ENCODE measurements at regions not wholly inside any gene's neighbourhood (a gene's known extent, or its start where the extent isn't known, plus 50 kb on each side); places are given as distances from the start of the nearest gene placed in this dataset.
"Not testable (repeated sequence)": the region's sequence is repeated elsewhere in the genome, so short reads cannot be mapped to it uniquely, and the experiment has no call there.

DNA sequence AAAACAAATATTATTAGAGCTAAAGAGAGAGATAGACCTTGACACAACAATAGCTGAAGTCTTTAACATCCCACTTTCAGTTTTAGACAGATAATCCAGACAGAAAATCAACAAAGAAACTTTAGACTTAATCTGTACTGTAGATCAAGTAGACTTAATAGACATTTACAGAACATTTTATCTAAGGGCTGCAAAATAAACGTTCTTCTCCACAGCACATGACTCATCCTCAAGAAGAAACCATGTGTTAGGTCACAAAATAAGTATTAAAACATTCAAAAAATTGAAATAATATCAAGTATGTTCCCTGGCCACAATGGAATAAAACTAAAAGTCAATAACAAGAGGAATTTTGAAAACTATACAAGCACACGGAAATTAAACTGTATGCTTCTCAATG is 1510.3 kb upstream of the PCDH10 start:
- Mint-ChIP-seq H3K27me3 (no peaks in the 10 kb centered on the region), H3K27ac (ENCODE audit: low read depth) (no peak overlapping the region)
- DNase-seq (ENCODE audit: low spot score in 2 of 2): no peak

DNA sequence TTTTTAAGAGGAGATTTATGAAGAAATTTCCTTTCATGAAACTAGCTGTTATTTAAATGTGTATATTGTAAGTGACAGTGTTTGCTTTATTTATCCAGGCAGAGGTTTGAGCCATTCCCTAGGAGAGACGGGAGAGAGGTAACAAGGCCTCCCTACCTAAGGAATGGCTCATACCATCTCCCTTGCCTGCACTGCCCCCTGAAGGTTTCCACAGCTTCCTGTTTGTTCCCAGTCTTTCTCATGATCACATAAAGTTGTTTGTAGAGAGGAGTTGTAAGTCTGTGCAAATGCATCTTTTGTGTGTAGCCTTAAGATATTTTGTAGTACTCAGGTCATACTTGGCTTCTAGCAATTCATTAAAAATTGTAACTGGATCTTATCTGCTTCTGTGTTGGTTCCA is 1504.5 kb upstream of the PCDH10 start:
- H3K9me3 Mint-ChIP-seq: peaks cover 14% of the 10 kb centered on the region
- ATAC-seq (replicated peaks; ENCODE audit: extremely low read depth, poor library complexity, severe bottlenecking): no peak

More for the DNA sequence above, 1510.3 kb upstream of the PCDH10 start:
- ATAC-seq (replicated peaks; ENCODE audit: extremely low read depth, poor library complexity, severe bottlenecking): no peak
- peaks cover 43% of the 10 kb centered on the region for H3K9me3 Mint-ChIP-seq
- no peak overlapping the region for H3K4me3 Mint-ChIP-seq
- no peaks in the 10 kb centered on the region for H3K4me1 Mint-ChIP-seq
- peaks cover 2% of the 10 kb centered on the region for H3K36me3 Mint-ChIP-seq (ENCODE audit: insufficient read depth)

DNA sequence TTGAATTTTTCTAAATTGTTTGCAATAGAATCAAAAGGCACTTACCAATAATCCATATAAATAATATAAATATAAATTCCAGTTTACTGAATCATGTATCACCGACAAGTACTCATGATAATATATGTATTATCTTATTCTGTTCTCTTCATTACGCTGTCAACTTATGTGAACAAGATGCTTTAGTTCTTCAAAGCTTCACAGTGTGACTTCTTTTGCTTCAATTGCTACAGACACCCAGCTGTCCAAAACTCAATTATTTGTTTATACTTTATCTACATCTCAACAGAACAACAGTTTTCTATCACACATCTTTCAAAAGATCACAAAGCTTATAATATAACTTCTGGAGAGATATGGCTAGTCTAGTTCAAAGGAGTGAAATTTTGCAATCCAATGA is 1499.9 kb upstream of the PCDH10 start:
- H3K9me3 Mint-ChIP-seq: peaks cover 5% of the 10 kb centered on the region
- no peaks in the 10 kb centered on the region for H3K4me1 Mint-ChIP-seq
- H3K27ac Mint-ChIP-seq (ENCODE audit: low read depth): no peak overlapping the region
- no peaks in the 10 kb centered on the region for H3K36me3 Mint-ChIP-seq (ENCODE audit: insufficient read depth)
- H3K27me3 Mint-ChIP-seq: no peaks in the 10 kb centered on the region
- no peak for ATAC-seq (replicated peaks; ENCODE audit: extremely low read depth, poor library complexity, severe bottlenecking)
- H3K4me3 Mint-ChIP-seq: no peak overlapping the region
- DNase-seq (ENCODE audit: low spot score in 2 of 2): no peak

More for the DNA sequence above, 1504.5 kb upstream of the PCDH10 start:
- Mint-ChIP-seq H3K4me3 (no peak overlapping the region), H3K36me3 (ENCODE audit: insufficient read depth) (no peaks in the 10 kb centered on the region), H3K27me3 (no peaks in the 10 kb centered on the region), H3K27ac (ENCODE audit: low read depth) (no peak overlapping the region), H3K4me1 (no peaks in the 10 kb centered on the region)
- no peak for DNase-seq (ENCODE audit: low spot score in 2 of 2)

DNA sequence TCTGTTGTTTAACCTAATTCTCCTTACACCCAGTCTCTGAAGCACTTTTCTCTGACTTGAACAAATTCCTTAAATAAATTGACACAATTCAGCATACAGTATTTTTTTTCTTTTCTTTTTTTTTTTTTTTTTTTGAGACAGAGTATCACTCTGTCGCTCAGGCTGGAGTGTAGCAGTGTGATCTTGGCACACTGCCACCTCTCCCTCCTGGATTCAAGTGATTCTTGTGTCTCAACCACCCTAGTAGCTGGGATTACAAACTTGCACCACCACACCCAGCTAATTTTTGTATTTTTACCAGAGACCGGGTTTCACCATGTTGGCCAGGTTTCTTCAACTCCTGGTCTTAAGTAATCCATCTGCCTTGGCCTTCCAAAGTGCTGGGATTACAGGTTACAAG is 1498.1 kb upstream of the PCDH10 start:
- no peaks in the 10 kb centered on the region for H3K4me1 Mint-ChIP-seq
- no peak overlapping the region for H3K27ac Mint-ChIP-seq (ENCODE audit: low read depth)
- DNase-seq (ENCODE audit: low spot score in 2 of 2) (no peak), ATAC-seq (replicated peaks; ENCODE audit: extremely low read depth, poor library complexity, severe bottlenecking) (no peak)
- no peaks in the 10 kb centered on the region for H3K36me3 Mint-ChIP-seq (ENCODE audit: insufficient read depth)
- peaks cover 5% of the 10 kb centered on the region for H3K9me3 Mint-ChIP-seq
- no peaks in the 10 kb centered on the region for H3K27me3 Mint-ChIP-seq
- H3K4me3 Mint-ChIP-seq: no peak overlapping the region

DNA sequence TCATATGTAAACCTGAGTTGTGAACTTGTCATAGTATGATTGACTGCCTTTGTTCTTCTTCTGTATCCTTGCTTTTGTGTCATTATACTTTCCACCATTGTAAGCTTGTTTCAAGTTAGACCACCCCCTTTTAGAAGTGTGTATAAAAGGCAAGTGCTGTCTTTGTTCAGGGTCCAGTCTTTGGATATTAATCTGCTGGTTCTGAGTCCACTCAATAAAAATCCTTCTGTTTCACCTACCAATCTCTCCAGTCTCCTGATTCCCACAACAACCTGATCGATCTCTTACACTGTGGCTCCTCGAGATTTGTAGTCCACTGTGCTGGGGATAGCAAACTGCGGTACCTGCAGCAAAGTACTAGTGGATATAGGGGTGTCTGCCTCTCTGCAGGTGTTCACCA is 1465.8 kb upstream of the PCDH10 start:
- peaks cover 14% of the 10 kb centered on the region for H3K9me3 Mint-ChIP-seq
- ATAC-seq (replicated peaks; ENCODE audit: extremely low read depth, poor library complexity, severe bottlenecking); H3K27ac Mint-ChIP-seq (ENCODE audit: low read depth); H3K4me1 Mint-ChIP-seq; H3K27me3 Mint-ChIP-seq; H3K36me3 Mint-ChIP-seq (ENCODE audit: insufficient read depth); H3K4me3 Mint-ChIP-seq; DNase-seq (ENCODE audit: low spot score in 2 of 2): not testable (repeated sequence)

DNA sequence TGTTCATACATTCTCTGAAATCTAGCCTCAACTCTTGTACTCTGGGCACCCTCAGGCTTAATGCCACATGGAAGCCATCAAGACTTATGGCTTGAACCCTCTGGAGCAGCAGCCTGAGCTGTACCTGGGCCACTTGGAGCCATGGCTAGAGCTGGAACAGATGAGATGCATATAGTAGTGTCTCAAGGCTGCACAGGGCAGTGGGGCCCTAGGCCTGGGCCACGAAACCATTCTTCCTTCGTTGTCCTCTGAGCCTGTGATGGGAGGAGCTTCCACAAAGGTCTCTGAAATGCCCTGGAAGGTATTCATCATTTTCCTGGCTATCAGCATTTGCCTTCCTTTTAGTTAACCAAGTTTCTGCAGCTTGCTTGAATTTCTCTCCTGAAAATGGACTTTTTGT is 1427.2 kb upstream of the PCDH10 start:
- no peaks in the 10 kb centered on the region for H3K4me1 Mint-ChIP-seq
- peaks cover 10% of the 10 kb centered on the region for H3K9me3 Mint-ChIP-seq
- no peak for ATAC-seq (replicated peaks; ENCODE audit: extremely low read depth, poor library complexity, severe bottlenecking)
- no peaks in the 10 kb centered on the region for H3K36me3 Mint-ChIP-seq (ENCODE audit: insufficient read depth)
- H3K4me3 Mint-ChIP-seq: no peak overlapping the region
- H3K27ac Mint-ChIP-seq (ENCODE audit: low read depth): no peak overlapping the region
- DNase-seq (ENCODE audit: low spot score in 2 of 2): no peak
- no peaks in the 10 kb centered on the region for H3K27me3 Mint-ChIP-seq

DNA sequence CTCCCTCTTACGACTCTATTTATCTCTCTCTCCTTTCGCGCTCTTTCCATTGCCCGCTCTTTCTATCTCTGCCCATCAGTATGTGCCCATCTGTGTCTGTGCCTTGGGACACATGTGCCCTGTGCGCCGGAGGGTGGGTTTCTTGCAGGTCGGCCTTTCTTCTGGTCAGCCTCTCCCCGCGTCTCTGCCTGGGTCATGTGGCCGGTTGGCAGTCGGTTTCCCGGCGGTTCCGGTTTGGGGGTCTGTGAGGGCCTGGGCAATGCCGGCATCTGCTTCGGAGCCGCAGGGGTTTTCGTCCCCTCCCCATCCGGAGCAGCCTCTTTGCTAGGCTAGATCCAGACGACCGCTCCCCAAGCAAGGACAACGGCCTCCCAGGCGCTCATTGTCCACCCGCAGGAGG is 1426.0 kb upstream of the PCDH10 start:
- not testable (repeated sequence) for H3K36me3 Mint-ChIP-seq (ENCODE audit: insufficient read depth); H3K4me1 Mint-ChIP-seq; H3K4me3 Mint-ChIP-seq; H3K27me3 Mint-ChIP-seq; ATAC-seq (replicated peaks; ENCODE audit: extremely low read depth, poor library complexity, severe bottlenecking); H3K27ac Mint-ChIP-seq (ENCODE audit: low read depth); H3K9me3 Mint-ChIP-seq; DNase-seq (ENCODE audit: low spot score in 2 of 2)

DNA sequence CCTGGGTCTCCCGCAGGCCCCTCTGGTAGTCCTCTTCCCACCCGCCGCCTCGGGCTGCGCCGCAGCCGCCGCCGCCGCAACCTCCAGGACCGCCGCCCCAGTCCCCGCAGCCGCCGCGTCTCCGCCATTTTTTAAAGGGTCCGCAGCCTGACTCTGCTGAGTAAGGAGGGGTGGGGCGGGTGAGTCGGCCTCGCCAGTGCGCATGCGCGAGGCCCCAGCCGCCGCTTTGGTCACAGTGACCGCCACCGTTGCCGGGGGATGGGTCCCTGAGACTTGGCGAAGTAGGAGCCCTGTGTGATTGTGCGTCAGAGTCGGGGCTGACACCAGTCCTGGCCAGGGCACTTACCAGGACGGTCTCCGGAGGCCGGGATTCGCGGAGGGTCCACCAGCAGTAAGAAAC is 1424.2 kb upstream of the PCDH10 start:
- DNase-seq (ENCODE audit: low spot score in 2 of 2); H3K36me3 Mint-ChIP-seq (ENCODE audit: insufficient read depth); H3K9me3 Mint-ChIP-seq; H3K4me1 Mint-ChIP-seq; ATAC-seq (replicated peaks; ENCODE audit: extremely low read depth, poor library complexity, severe bottlenecking); H3K27ac Mint-ChIP-seq (ENCODE audit: low read depth); H3K27me3 Mint-ChIP-seq; H3K4me3 Mint-ChIP-seq: not testable (repeated sequence)

DNA sequence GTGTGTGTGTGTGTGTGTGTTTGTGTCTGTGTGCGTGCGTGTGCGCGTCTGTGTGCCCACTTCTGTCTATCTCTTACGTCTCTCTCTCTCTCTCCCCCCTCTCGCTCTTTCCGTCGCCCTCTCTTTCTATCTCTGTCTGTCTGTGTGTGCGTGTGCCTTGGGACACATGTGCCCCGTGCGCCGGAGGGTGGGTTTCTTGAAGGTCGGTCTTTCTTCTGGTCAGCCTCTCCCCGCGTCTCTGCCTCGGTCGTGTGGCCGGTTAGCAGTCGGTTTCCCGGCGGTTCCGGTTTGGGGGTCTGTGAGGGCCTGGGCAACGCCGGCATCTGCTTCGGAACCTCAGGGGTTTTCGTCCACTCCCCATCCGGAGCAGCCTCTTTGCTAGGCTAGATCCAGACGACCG is 1423.6 kb upstream of the PCDH10 start:
- DNase-seq (ENCODE audit: low spot score in 2 of 2); ATAC-seq (replicated peaks; ENCODE audit: extremely low read depth, poor library complexity, severe bottlenecking); H3K27ac Mint-ChIP-seq (ENCODE audit: low read depth); H3K4me1 Mint-ChIP-seq; H3K36me3 Mint-ChIP-seq (ENCODE audit: insufficient read depth); H3K4me3 Mint-ChIP-seq; H3K9me3 Mint-ChIP-seq; H3K27me3 Mint-ChIP-seq: not testable (repeated sequence)

DNA sequence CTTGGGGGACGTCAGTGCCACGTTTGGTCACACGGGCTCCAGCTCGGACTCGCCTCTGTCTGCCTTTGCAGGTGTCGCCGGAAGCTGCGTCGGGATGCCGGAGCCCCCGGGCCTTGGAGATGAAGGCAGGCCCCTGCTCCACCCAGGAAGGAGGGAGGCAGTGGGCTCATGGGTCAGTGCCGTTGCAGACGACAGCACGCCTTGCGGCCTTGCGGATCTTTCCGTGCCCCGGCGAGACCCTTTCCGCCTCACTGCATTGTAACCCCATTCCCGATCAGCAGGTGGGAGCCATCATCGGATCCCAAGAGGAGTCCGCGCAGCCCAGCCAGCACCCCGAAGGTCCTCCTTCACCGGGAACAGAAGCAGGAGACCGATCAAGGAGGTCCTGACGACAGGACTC is 1422.2 kb upstream of the PCDH10 start:
- not testable (repeated sequence) for H3K36me3 Mint-ChIP-seq (ENCODE audit: insufficient read depth); ATAC-seq (replicated peaks; ENCODE audit: extremely low read depth, poor library complexity, severe bottlenecking); H3K4me1 Mint-ChIP-seq; H3K27ac Mint-ChIP-seq (ENCODE audit: low read depth); H3K4me3 Mint-ChIP-seq; H3K27me3 Mint-ChIP-seq; H3K9me3 Mint-ChIP-seq; DNase-seq (ENCODE audit: low spot score in 2 of 2)

DNA sequence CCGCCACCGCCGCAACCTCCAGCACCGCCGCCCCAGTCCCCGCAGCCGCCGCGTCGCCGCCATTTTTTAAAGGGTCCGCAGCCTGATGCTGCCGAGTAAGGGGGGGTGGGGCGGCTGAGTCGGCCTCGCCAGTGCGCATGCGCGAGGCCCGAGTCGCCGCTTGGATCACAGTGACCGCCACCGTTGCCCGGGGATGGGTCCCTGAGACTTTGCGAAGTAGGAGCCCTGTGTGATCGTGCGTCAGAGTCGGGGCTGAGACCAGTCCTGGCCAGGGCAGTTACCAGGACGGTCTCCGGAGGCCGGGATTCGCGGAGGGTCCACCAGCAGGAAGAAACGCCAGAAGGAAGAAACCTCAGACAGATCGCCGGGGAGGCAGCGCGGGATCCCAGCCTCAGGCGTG is 1421.7 kb upstream of the PCDH10 start:
- not testable (repeated sequence) for ATAC-seq (replicated peaks; ENCODE audit: extremely low read depth, poor library complexity, severe bottlenecking); H3K27me3 Mint-ChIP-seq; H3K36me3 Mint-ChIP-seq (ENCODE audit: insufficient read depth); H3K4me3 Mint-ChIP-seq; H3K9me3 Mint-ChIP-seq; H3K4me1 Mint-ChIP-seq; DNase-seq (ENCODE audit: low spot score in 2 of 2); H3K27ac Mint-ChIP-seq (ENCODE audit: low read depth)

DNA sequence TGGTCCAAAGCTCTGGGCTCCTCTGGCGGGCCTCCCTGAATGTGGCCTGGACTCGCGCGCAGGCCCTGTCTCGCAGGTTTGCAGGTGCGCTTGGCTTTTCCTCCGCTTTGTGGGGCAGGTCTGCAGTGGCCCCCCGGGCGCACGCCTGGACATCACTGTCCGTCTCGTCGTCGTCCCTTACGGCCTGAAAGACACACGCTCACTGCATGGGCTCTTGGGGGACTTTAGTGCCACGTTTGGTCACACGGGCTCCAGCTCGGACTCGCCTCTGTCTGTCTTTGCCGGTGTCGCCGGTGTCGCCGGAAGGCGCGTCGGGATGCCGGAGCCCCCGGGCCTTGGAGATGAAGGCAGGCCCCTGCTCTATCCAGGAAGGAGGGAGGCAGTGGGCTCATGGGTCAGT is 1419.9 kb upstream of the PCDH10 start:
- not testable (repeated sequence) for H3K4me3 Mint-ChIP-seq; DNase-seq (ENCODE audit: low spot score in 2 of 2); H3K27me3 Mint-ChIP-seq; H3K9me3 Mint-ChIP-seq; H3K27ac Mint-ChIP-seq (ENCODE audit: low read depth); H3K36me3 Mint-ChIP-seq (ENCODE audit: insufficient read depth); H3K4me1 Mint-ChIP-seq; ATAC-seq (replicated peaks; ENCODE audit: extremely low read depth, poor library complexity, severe bottlenecking)

DNA sequence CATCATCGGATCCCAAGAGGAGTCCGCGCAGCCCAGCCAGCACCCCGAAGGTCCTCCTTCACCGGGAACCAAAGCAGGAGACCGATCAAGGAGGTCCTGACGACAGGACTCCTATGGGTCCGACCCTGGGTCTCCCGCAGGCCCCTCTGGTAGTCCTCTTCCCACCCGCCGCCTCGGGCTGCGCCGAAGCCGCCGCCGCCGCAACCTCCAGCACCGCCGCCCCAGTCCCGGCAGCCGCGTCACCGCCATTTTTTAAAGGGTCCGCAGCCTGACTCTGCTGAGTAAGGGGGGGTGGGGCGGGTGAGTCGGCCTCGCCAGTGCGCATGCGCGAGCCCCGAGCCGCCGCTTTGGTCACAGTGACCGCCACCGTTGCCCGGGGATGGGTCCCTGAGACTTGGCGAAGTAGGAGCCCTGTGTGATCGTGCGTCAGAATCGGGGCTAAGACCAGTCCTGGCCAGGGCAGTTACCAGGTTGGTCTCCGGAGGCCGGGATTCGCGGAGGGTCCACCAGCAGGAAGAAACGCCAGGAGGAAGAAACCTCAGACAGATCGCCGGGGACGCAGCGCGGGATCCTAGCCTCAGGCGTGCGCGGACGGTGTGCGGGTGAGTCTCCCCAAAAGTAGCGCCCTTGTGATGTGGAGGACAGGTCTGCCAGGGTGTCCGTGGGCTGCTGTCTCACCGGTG is 1419.2 kb upstream of the PCDH10 start:
- not testable (repeated sequence) for H3K36me3 Mint-ChIP-seq (ENCODE audit: insufficient read depth); H3K4me1 Mint-ChIP-seq; ATAC-seq (replicated peaks; ENCODE audit: extremely low read depth, poor library complexity, severe bottlenecking); H3K27ac Mint-ChIP-seq (ENCODE audit: low read depth); H3K9me3 Mint-ChIP-seq; H3K27me3 Mint-ChIP-seq; DNase-seq (ENCODE audit: low spot score in 2 of 2); H3K4me3 Mint-ChIP-seq

DNA sequence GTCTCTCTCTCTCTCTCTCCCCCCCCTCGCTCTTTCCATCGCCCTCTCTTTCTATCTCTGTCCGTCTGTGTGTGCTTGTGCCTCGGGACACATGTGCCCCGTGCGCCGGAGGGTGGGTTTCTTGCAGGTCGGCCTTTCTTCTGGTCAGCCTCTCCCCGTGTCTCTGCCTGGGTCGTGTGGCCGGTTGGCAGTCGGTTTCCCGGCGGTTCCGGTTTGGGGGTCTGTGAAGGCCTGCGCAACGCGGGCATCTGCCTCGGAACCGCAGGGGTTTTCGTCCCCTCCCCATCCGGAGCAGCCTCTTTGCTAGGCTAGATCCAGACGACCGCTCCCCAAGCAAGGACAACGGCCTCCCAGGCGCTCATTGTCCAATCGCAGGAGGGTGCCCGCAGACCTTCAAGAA is 1418.5 kb upstream of the PCDH10 start:
- DNase-seq (ENCODE audit: low spot score in 2 of 2); H3K4me3 Mint-ChIP-seq; H3K4me1 Mint-ChIP-seq; H3K9me3 Mint-ChIP-seq; H3K36me3 Mint-ChIP-seq (ENCODE audit: insufficient read depth); ATAC-seq (replicated peaks; ENCODE audit: extremely low read depth, poor library complexity, severe bottlenecking); H3K27me3 Mint-ChIP-seq; H3K27ac Mint-ChIP-seq (ENCODE audit: low read depth): not testable (repeated sequence)
